ENCODE measurements at regions not wholly inside any gene's neighbourhood (a gene's known extent, or its start where the extent isn't known, plus 50 kb on each side); places are given as distances from the start of the nearest gene placed in this dataset.
A peak's percentile ranks its signal among the peaks of the same experiment; 100 is the strongest.

- Histone ChIP-seq H2AFZ (ENCODE audit: low read depth, low read length) (no peak overlapping the region), H3K4me3 (ENCODE audit: low read length) (no peak overlapping the region), H3K9me3 (ENCODE audit: low read length) (no peaks in the 10 kb centered on the region), H3K36me3 (ENCODE audit: insufficient read depth, low read length) (no peaks in the 10 kb centered on the region), H3K4me1 (ENCODE audit: insufficient read depth, low read length) (no peaks in the 10 kb centered on the region), H3K27me3 (ENCODE audit: insufficient read depth, low read length) (no peaks in the 10 kb centered on the region)
Measured at GRCh38 chr1:106233511-106233910, 823.0 kb upstream of the PRMT6 start.

GRCh38 chr1:106249365-106249764 is 807.1 kb upstream of the PRMT6 start:
- Histone ChIP-seq H3K9me3 (ENCODE audit: low read length) (no peaks in the 10 kb centered on the region), H2AFZ (ENCODE audit: low read depth, low read length) (no peak overlapping the region), H3K36me3 (ENCODE audit: insufficient read depth, low read length) (no peaks in the 10 kb centered on the region), H3K4me3 (ENCODE audit: low read length) (no peak overlapping the region), H3K4me1 (ENCODE audit: insufficient read depth, low read length) (peaks cover 16% of the 10 kb centered on the region), H3K27me3 (ENCODE audit: insufficient read depth, low read length) (no peaks in the 10 kb centered on the region)

- H3K9me3 ChIP-seq (ENCODE audit: low read length) = no peaks in the 10 kb centered on the region
- no peaks in the 10 kb centered on the region for H3K27me3 ChIP-seq (ENCODE audit: insufficient read depth, low read length)
- peaks cover 16% of the 10 kb centered on the region for H3K4me1 ChIP-seq (ENCODE audit: insufficient read depth, low read length)
- no peak overlapping the region for H2AFZ ChIP-seq (ENCODE audit: low read depth, low read length)
- no peak overlapping the region for H3K4me3 ChIP-seq (ENCODE audit: low read length)
- H3K36me3 ChIP-seq (ENCODE audit: insufficient read depth, low read length) = no peaks in the 10 kb centered on the region
Measured at GRCh38 chr1:106249810-106250209, 806.7 kb upstream of the PRMT6 start.

GRCh38 chr1:106254748-106255147 is 801.7 kb upstream of the PRMT6 start:
- Histone ChIP-seq H3K4me1 (ENCODE audit: insufficient read depth, low read length) (peaks cover 10% of the 10 kb centered on the region), H2AFZ (ENCODE audit: low read depth, low read length) (no peak overlapping the region), H3K4me3 (ENCODE audit: low read length) (no peak overlapping the region), H3K27me3 (ENCODE audit: insufficient read depth, low read length) (no peaks in the 10 kb centered on the region), H3K36me3 (ENCODE audit: insufficient read depth, low read length) (no peaks in the 10 kb centered on the region), H3K9me3 (ENCODE audit: low read length) (peaks cover 2% of the 10 kb centered on the region)

GRCh38 chr1:106266786-106267185 is 789.7 kb upstream of the PRMT6 start:
- H3K9me3 ChIP-seq (ENCODE audit: low read length) = peaks cover 4% of the 10 kb centered on the region
- H3K27me3 ChIP-seq (ENCODE audit: insufficient read depth, low read length) = no peaks in the 10 kb centered on the region
- H3K36me3 ChIP-seq (ENCODE audit: insufficient read depth, low read length) = no peaks in the 10 kb centered on the region
- H3K4me3 ChIP-seq (ENCODE audit: low read length) = no peak overlapping the region
- H2AFZ ChIP-seq (ENCODE audit: low read depth, low read length) = no peak overlapping the region
- H3K4me1 ChIP-seq (ENCODE audit: insufficient read depth, low read length) = no peaks in the 10 kb centered on the region

GRCh38 chr1:106268070-106268469 is 788.4 kb upstream of the PRMT6 start:
- Histone ChIP-seq H3K27me3 (ENCODE audit: insufficient read depth, low read length) (no peaks in the 10 kb centered on the region), H3K9me3 (ENCODE audit: low read length) (peaks cover 4% of the 10 kb centered on the region), H3K4me3 (ENCODE audit: low read length) (no peak overlapping the region), H3K36me3 (ENCODE audit: insufficient read depth, low read length) (no peaks in the 10 kb centered on the region), H3K4me1 (ENCODE audit: insufficient read depth, low read length) (no peaks in the 10 kb centered on the region), H2AFZ (ENCODE audit: low read depth, low read length) (no peak overlapping the region)

DNA sequence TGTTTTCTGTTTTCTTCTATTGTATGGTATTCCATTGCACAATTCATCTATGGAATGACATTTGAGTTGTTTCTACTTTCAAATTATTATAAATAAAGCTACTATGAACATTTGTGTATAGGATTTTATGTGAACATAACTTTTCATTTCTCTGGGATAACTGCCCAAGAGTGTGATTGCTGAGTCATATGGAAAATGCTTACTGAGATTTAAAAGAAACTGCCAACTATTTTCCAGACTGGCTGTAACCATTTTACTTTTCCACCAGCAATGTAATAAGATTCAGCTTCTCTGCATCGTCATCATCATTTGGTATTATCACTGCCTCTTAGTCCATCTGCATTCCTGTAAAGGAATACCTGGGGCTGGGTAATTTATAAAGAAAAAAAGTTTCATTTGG is 779.6 kb upstream of the PRMT6 start:
- Histone ChIP-seq H3K9me3 (ENCODE audit: low read length) (no peaks in the 10 kb centered on the region), H2AFZ (ENCODE audit: low read depth, low read length) (no peak overlapping the region), H3K27me3 (ENCODE audit: insufficient read depth, low read length) (no peaks in the 10 kb centered on the region), H3K4me1 (ENCODE audit: insufficient read depth, low read length) (no peaks in the 10 kb centered on the region), H3K36me3 (ENCODE audit: insufficient read depth, low read length) (no peaks in the 10 kb centered on the region), H3K4me3 (ENCODE audit: low read length) (no peak overlapping the region)

GRCh38 chr1:106277786-106278185 is 778.7 kb upstream of the PRMT6 start:
- Histone ChIP-seq H3K4me1 (ENCODE audit: insufficient read depth, low read length) (no peaks in the 10 kb centered on the region), H3K9me3 (ENCODE audit: low read length) (no peaks in the 10 kb centered on the region), H3K4me3 (ENCODE audit: low read length) (no peak overlapping the region), H3K27me3 (ENCODE audit: insufficient read depth, low read length) (no peaks in the 10 kb centered on the region), H3K36me3 (ENCODE audit: insufficient read depth, low read length) (no peaks in the 10 kb centered on the region), H2AFZ (ENCODE audit: low read depth, low read length) (no peak overlapping the region)

- no peak overlapping the region for H2AFZ ChIP-seq (ENCODE audit: low read depth, low read length)
- H3K4me3 ChIP-seq (ENCODE audit: low read length) = no peak overlapping the region
- no peaks in the 10 kb centered on the region for H3K9me3 ChIP-seq (ENCODE audit: low read length)
- H3K27me3 ChIP-seq (ENCODE audit: insufficient read depth, low read length) = no peaks in the 10 kb centered on the region
- H3K36me3 ChIP-seq (ENCODE audit: insufficient read depth, low read length) = no peaks in the 10 kb centered on the region
- H3K4me1 ChIP-seq (ENCODE audit: insufficient read depth, low read length) = no peaks in the 10 kb centered on the region
Measured at GRCh38 chr1:106278716-106279115, 777.8 kb upstream of the PRMT6 start.

GRCh38 chr1:106289265-106289928 is 767.1 kb upstream of the PRMT6 start:
- Histone ChIP-seq H3K4me3 (ENCODE audit: low read length) (no peak overlapping the region), H2AFZ (ENCODE audit: low read depth, low read length) (no peak overlapping the region), H3K4me1 (ENCODE audit: insufficient read depth, low read length) (peaks cover 57% of the 10 kb centered on the region), H3K9me3 (ENCODE audit: low read length) (no peaks in the 10 kb centered on the region), H3K36me3 (ENCODE audit: insufficient read depth, low read length) (no peaks in the 10 kb centered on the region), H3K27me3 (ENCODE audit: insufficient read depth, low read length) (no peaks in the 10 kb centered on the region)

DNA sequence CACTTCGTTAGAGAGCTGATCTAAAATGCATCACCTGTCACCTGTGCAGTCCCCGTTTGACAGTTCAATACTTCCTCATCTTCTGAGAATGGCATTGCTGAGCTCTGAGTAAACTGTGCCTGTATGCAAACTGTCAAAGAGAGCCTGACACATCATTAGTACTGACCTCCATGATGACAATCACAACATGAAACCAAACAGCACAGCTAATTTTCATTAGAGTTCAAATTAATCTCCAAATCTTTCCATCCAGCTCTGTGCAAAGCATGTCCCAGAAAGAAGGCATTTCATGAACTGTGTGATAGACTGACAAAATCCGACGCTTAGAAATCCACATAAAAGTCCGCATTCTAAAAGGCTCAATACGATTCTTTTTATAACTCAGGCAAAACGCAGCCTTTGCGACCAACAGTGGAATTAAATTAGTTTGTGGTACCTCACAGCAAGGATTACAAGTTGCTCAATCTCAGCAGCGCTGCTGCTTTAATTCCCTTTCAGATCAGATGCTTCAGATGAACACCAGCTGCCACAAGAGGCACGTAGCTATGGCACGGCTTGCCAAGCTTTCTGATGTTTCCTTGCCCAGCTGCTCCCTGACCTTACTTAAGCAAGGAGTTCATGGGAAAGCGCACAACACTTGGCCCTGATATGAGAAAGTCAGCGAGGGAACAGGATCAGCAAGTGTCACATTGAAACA is 765.5 kb upstream of the PRMT6 start:
- H3K9me3 ChIP-seq (ENCODE audit: low read length) = no peaks in the 10 kb centered on the region
- H3K4me3 ChIP-seq (ENCODE audit: low read length) = peak overlapping the region; percentile 23
- H3K4me1 ChIP-seq (ENCODE audit: insufficient read depth, low read length) = peaks cover 57% of the 10 kb centered on the region
- no peaks in the 10 kb centered on the region for H3K27me3 ChIP-seq (ENCODE audit: insufficient read depth, low read length)
- no peaks in the 10 kb centered on the region for H3K36me3 ChIP-seq (ENCODE audit: insufficient read depth, low read length)
- no peak overlapping the region for H2AFZ ChIP-seq (ENCODE audit: low read depth, low read length)

- H3K9me3 ChIP-seq (ENCODE audit: low read length) = no peaks in the 10 kb centered on the region
Measured at GRCh38 chr1:106292130-106292529, 764.3 kb upstream of the PRMT6 start.

GRCh38 chr1:106296431-106296830 is 760.0 kb upstream of the PRMT6 start:
- Histone ChIP-seq H3K36me3 (ENCODE audit: insufficient read depth, low read length) (no peaks in the 10 kb centered on the region), H3K9me3 (ENCODE audit: low read length) (no peaks in the 10 kb centered on the region), H3K27me3 (ENCODE audit: insufficient read depth, low read length) (no peaks in the 10 kb centered on the region), H2AFZ (ENCODE audit: low read depth, low read length) (no peak overlapping the region), H3K4me3 (ENCODE audit: low read length) (no peak overlapping the region), H3K4me1 (ENCODE audit: insufficient read depth, low read length) (peaks cover 10% of the 10 kb centered on the region)

More at GRCh38 chr1:106292130-106292529, 764.3 kb upstream of the PRMT6 start:
- no peaks in the 10 kb centered on the region for H3K27me3 ChIP-seq (ENCODE audit: insufficient read depth, low read length)
- no peaks in the 10 kb centered on the region for H3K36me3 ChIP-seq (ENCODE audit: insufficient read depth, low read length)
- no peak overlapping the region for H2AFZ ChIP-seq (ENCODE audit: low read depth, low read length)
- H3K4me3 ChIP-seq (ENCODE audit: low read length) = no peak overlapping the region
- H3K4me1 ChIP-seq (ENCODE audit: insufficient read depth, low read length) = peaks cover 49% of the 10 kb centered on the region

DNA sequence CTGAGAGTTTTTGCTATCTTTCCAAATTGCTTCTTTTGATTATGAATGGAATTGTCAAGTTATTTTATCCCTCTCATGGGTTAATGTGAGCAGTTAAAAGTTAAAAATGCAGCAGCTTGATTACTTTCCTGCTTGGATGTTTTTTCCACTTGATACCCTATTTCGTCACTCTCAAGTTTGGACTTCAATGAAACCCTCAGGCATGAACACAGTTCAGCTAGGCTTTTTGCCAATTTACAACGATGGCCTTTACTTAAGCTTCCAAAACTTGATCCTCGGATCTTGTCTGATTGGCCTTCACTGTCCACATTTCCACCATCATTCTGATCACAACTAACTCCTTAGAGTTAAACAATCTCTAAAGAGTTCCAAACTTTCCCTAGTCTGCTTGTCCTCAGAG is 752.4 kb upstream of the PRMT6 start:
- Histone ChIP-seq H2AFZ (ENCODE audit: low read depth, low read length) (no peak overlapping the region), H3K27me3 (ENCODE audit: insufficient read depth, low read length) (no peaks in the 10 kb centered on the region), H3K9me3 (ENCODE audit: low read length) (peaks cover 2% of the 10 kb centered on the region), H3K36me3 (ENCODE audit: insufficient read depth, low read length) (no peaks in the 10 kb centered on the region), H3K4me3 (ENCODE audit: low read length) (no peak overlapping the region), H3K4me1 (ENCODE audit: insufficient read depth, low read length) (no peaks in the 10 kb centered on the region)
